Naive thymus-derived CD8-positive, alpha-beta T cell (primary cell): ENCODE measurements at regions not wholly inside any gene's neighbourhood (a gene's known extent, or its start where the extent isn't known, plus 50 kb on each side); places are given as distances from the start of the nearest gene placed in this dataset.

Experiments used
- ATAC-seq, 2 donors: fragments of 150-1000 bp; cut with Tn5 transposase in 1 of 2; sonication (Bioruptor Pico), chemical (Tn5 transposase) in 1 of 2; 1 replicate in 1 of 2; 2 replicates in 1 of 2; pipeline ENCODE4 v1.10.0; 2021; ENCODE audit warnings: mild to moderate bottlenecking in 2 of 2, moderate library complexity in 2 of 2
- POLR2A ChIA-PET: fragments of 350-600 bp; sonication (Branson Sonifier 250); formaldehyde crosslinking; loops from one replicate; lab custom pipeline; 2021; ENCODE audit warnings: antibody characterized with exemption; lab: Charles Lee
- DNase-seq, 10 donors: peaks; one replicate each; pipeline versions ENCODE4 v3.0.0 to v3.0.0-alpha.2; 2020 to 2022
- H3K27ac Mint-ChIP-seq, 10 donors: one replicate each; pipeline ENCODE4 v1.8.0; 2020 to 2022; ENCODE audit warnings: mild to moderate bottlenecking in 10 of 10, mixed read lengths in 10 of 10, moderate library complexity in 4 of 10, inconsistent platforms in 1 of 10
- H3K27me3 Mint-ChIP-seq, 5 donors: one replicate each; pipeline ENCODE4 v1.8.0; 2021 to 2022; ENCODE audit warnings: mixed read lengths in 5 of 5
- H3K36me3 Mint-ChIP-seq, 3 donors: one replicate each; pipeline ENCODE4 v1.8.0; 2020 to 2022; ENCODE audit warnings: mixed read lengths in 3 of 3, mild to moderate bottlenecking in 2 of 3, inconsistent platforms in 1 of 3
- H3K4me1 Mint-ChIP-seq, 4 donors: one replicate each; pipeline ENCODE4 v1.8.0; 2021 to 2022; ENCODE audit warnings: mixed read lengths in 4 of 4
- H3K4me3 Mint-ChIP-seq, 10 donors: one replicate each; pipeline ENCODE4 v1.8.0; 2020 to 2022; ENCODE audit warnings: mild to moderate bottlenecking in 10 of 10, mixed read lengths in 10 of 10, moderate library complexity in 6 of 10, inconsistent platforms in 1 of 10
- H3K9me3 Mint-ChIP-seq, 9 donors: one replicate each; pipeline ENCODE4 v1.8.0; 2020 to 2022; ENCODE audit warnings: mixed read lengths in 9 of 9, mild to moderate bottlenecking in 3 of 9, inconsistent platforms in 1 of 9, moderate library complexity in 1 of 9

- Mint-ChIP-seq H3K36me3 (no peaks in the 10 kb centered on the region), H3K4me1 (no peaks in the 10 kb centered on the region), H3K27me3 (peaks cover 0 to 8% (median 0%) of the 10 kb centered on the region in 5 donors), H3K9me3 (peaks cover 0 to 28% (median 5%) of the 10 kb centered on the region in 9 donors), H3K27ac (no peak overlapping the region), H3K4me3 (no peak overlapping the region)
- DNase-seq: no peak
- ATAC-seq: no peak
- POLR2A ChIA-PET: no interaction called here
Observed at GRCh38 chr1:177338376-177338775, 167.6 kb downstream of the BRINP2 start.

GRCh38 chr1:177334903-177335302, 164.1 kb downstream of the BRINP2 start:
- no peaks in the 10 kb centered on the region for H3K36me3 Mint-ChIP-seq
- peaks cover 0 to 3% (median 0%) of the 10 kb centered on the region in 5 donors for H3K27me3 Mint-ChIP-seq
- peaks cover 0 to 12% (median 3%) of the 10 kb centered on the region in 9 donors for H3K9me3 Mint-ChIP-seq
- no peak overlapping the region for H3K27ac Mint-ChIP-seq
- DNase-seq (no peak), ATAC-seq (no peak)
- POLR2A ChIA-PET: no interaction called here
- H3K4me3 Mint-ChIP-seq: no peak overlapping the region
- H3K4me1 Mint-ChIP-seq: no peaks in the 10 kb centered on the region

GRCh38 chr1:177333936-177334595, 163.3 kb downstream of the BRINP2 start:
- Mint-ChIP-seq H3K36me3 (no peaks in the 10 kb centered on the region), H3K27me3 (peaks cover 0 to 3% (median 0%) of the 10 kb centered on the region in 5 donors), H3K4me3 (no peak overlapping the region), H3K9me3 (peaks cover 0 to 11% (median 3%) of the 10 kb centered on the region in 9 donors), H3K27ac (no peak overlapping the region), H3K4me1 (no peaks in the 10 kb centered on the region)
- ATAC-seq (no peak), DNase-seq (no peak)
- POLR2A ChIA-PET: interaction anchor here (0.6 kb wide), 1 partner anchor 121 kb away, joined by 3 read pairs; no protein-coding TSS in a partner anchor
